GM23338 (cell line): ENCODE measurements at regions not wholly inside any gene's neighbourhood (a gene's known extent, or its start where the extent isn't known, plus 50 kb on each side); places are given as distances from the start of the nearest gene placed in this dataset.

Source experiments
- ATAC-seq: fragments of 200-7000 bp; cut with Tn5 transposase; 3 replicates; pipeline ENCODE4 v1.9.1; 2020
- DNase-seq: peaks from one replicate; pipeline ENCODE4 v3.0.0-alpha.2; 2015; ENCODE audit warnings: low spot score
- H2AFZ ChIP-seq: fragments of 200-600 bp; sonication (generic); 2 replicates; pipeline ENCODE4 v1.8.0; 2016; ENCODE audit warnings: antibody characterized with exemption, mild to moderate bottlenecking, moderate library complexity
- H3F3A ChIP-seq: fragments of 200-600 bp; sonication (generic); replicated peaks from 2 replicates; pipeline ENCODE4 v1.8.0; 2017; ENCODE audit warnings: antibody characterized with exemption, mixed run types, low read depth
- H3K27ac ChIP-seq: fragments of 200-600 bp; sonication (generic); 2 replicates; pipeline ENCODE4 v1.6.1; 2016; ENCODE audit warnings: low read depth
- H3K27me3 ChIP-seq: fragments of 200-600 bp; sonication (generic); 2 replicates; pipeline ENCODE4 v1.8.0; 2016; ENCODE audit warnings: mild to moderate bottlenecking, mixed run types, moderate library complexity; ENCODE audit not compliant: insufficient read depth
- H3K36me3 ChIP-seq: fragments of 200-600 bp; sonication (generic); 2 replicates; pipeline ENCODE4 v1.8.0; 2016; ENCODE audit warnings: mild to moderate bottlenecking; ENCODE audit not compliant: insufficient read depth
- H3K4me1 ChIP-seq: fragments of 200-600 bp; sonication (generic); 2 replicates; pipeline ENCODE4 v1.8.0; 2016; ENCODE audit warnings: mild to moderate bottlenecking, moderate library complexity; ENCODE audit not compliant: insufficient read depth
- H3K4me2 ChIP-seq: fragments of 200-600 bp; sonication (generic); 2 replicates; pipeline ENCODE4 v1.7.1; 2017; ENCODE audit warnings: mixed run types
- H3K4me3 ChIP-seq: fragments of 200-600 bp; sonication (generic); 2 replicates; pipeline ENCODE4 v1.6.1; 2016; ENCODE audit warnings: mixed run types
- H3K79me2 ChIP-seq: fragments of 200-600 bp; sonication (generic); replicated peaks from 2 replicates; pipeline ENCODE4 v1.8.0; 2017; ENCODE audit warnings: mild to moderate bottlenecking; ENCODE audit not compliant: insufficient read depth
- H3K9me2 ChIP-seq: fragments of 200-600 bp; sonication (generic); 2 replicates; pipeline ENCODE4 v1.8.0; 2017; ENCODE audit not compliant: insufficient read depth
- H4K20me1 ChIP-seq: fragments of 200-600 bp; sonication (generic); replicated peaks from 2 replicates; pipeline ENCODE4 v1.8.0; 2017; ENCODE audit warnings: mild to moderate bottlenecking; ENCODE audit not compliant: insufficient read depth
- H3K27ac Mint-ChIP-seq: 2 replicates; pipeline ENCODE4 v1.8.0; 2020; ENCODE audit warnings: inconsistent platforms, mild to moderate bottlenecking, moderate library complexity, mixed read lengths
- H3K27me3 Mint-ChIP-seq: 3 replicates; pipeline ENCODE4 v1.8.0; 2022; ENCODE audit warnings: low read depth, mild to moderate bottlenecking, moderate library complexity, mixed read lengths, inconsistent platforms; ENCODE audit not compliant: insufficient read depth, poor library complexity
- H3K36me3 Mint-ChIP-seq: 3 replicates; pipeline ENCODE4 v1.8.0; 2021; ENCODE audit warnings: low read depth, mild to moderate bottlenecking, inconsistent platforms, moderate library complexity, mixed read lengths
- H3K4me1 Mint-ChIP-seq: 3 replicates; pipeline ENCODE4 v1.8.0; 2020; ENCODE audit warnings: mild to moderate bottlenecking, inconsistent platforms, mixed read lengths
- H3K4me3 Mint-ChIP-seq: 3 replicates; pipeline ENCODE4 v1.8.0; 2021; ENCODE audit warnings: moderate library complexity, mild to moderate bottlenecking, inconsistent platforms, mixed read lengths
- H3K9me3 Mint-ChIP-seq: 3 replicates; pipeline ENCODE4 v1.8.0; 2020; ENCODE audit warnings: moderate library complexity, mild to moderate bottlenecking, inconsistent platforms, mixed read lengths
- CREB1 ChIP-seq: fragments of 250-450 bp; sonication (Bioruptor Pico); IDR thresholded peaks from 2 replicates; pipeline ENCODE4 v1.5.0; 2020; ENCODE audit warnings: low read depth, mild to moderate bottlenecking, moderate library complexity
- EZH2 ChIP-seq: fragments of 200-600 bp; sonication (generic); IDR thresholded peaks from one replicate; pipeline ENCODE4 v1.8.0; 2017; ENCODE audit warnings: antibody characterized with exemption, mild to moderate bottlenecking, low read depth; ENCODE audit not compliant: unreplicated experiment
- EZH2phosphoT487 ChIP-seq: fragments of 200-600 bp; sonication (generic); IDR thresholded peaks from one replicate; pipeline ENCODE4 v1.8.1; 2018; ENCODE audit warnings: antibody characterized with exemption; ENCODE audit not compliant: unreplicated experiment
- JUNB ChIP-seq: IDR thresholded peaks from one replicate; pipeline ENCODE4 v1.6.1; 2016; ENCODE audit warnings: antibody characterized with exemption; ENCODE audit not compliant: unreplicated experiment
- NANOG ChIP-seq: IDR thresholded peaks from 2 replicates; pipeline ENCODE4 v1.6.1; 2016; ENCODE audit warnings: antibody characterized with exemption, borderline replicate concordance
- POLR2AphosphoS5 ChIP-seq: IDR thresholded peaks from 2 replicates; pipeline ENCODE4 v1.6.1; 2016; ENCODE audit warnings: antibody characterized with exemption, low read depth
- STAT1 ChIP-seq: IDR thresholded peaks from one replicate; pipeline ENCODE4 v1.6.1; 2016; ENCODE audit warnings: antibody characterized with exemption; ENCODE audit not compliant: unreplicated experiment
- ZNF114 ChIP-seq: fragments of 250-450 bp; sonication (Bioruptor Pico); IDR thresholded peaks from 2 replicates; pipeline ENCODE4 v1.5.0; 2020; ENCODE audit warnings: mild to moderate bottlenecking, moderate library complexity
- ZNF331 ChIP-seq: fragments of 250-450 bp; sonication (Bioruptor Pico); IDR thresholded peaks from 2 replicates; pipeline ENCODE4 v1.5.0; 2020; ENCODE audit warnings: low read depth, mild to moderate bottlenecking, moderate library complexity
- TF ChIP-seq, protein P1 (sequence below), 2 experiments: fragments of 200-600 bp in 1 of 2; sonication (generic) in 1 of 2; conservative IDR thresholded peaks; 2 replicates each; pipeline versions ENCODE4 v1.5.1 to v1.6.1; 2016 to 2017; ENCODE audit warnings: antibody characterized with exemption in 2 of 2, low read depth in 2 of 2, mild to moderate bottlenecking in 2 of 2, moderate library complexity in 1 of 2
- TF ChIP-seq, protein P2 (sequence below): IDR thresholded peaks from 2 replicates; pipeline ENCODE4 v1.6.1; 2016; ENCODE audit warnings: antibody characterized with exemption
- TF ChIP-seq, protein P3 (sequence below): fragments of 250-450 bp; sonication (Bioruptor Pico); IDR thresholded peaks from 2 replicates; pipeline ENCODE4 v1.5.0; 2020; ENCODE audit warnings: mild to moderate bottlenecking, moderate library complexity
- TF ChIP-seq, protein P4 (sequence below): IDR thresholded peaks from one replicate; pipeline ENCODE4 v1.6.1; 2018; ENCODE audit warnings: antibody characterized with exemption; ENCODE audit not compliant: unreplicated experiment

DNA sequence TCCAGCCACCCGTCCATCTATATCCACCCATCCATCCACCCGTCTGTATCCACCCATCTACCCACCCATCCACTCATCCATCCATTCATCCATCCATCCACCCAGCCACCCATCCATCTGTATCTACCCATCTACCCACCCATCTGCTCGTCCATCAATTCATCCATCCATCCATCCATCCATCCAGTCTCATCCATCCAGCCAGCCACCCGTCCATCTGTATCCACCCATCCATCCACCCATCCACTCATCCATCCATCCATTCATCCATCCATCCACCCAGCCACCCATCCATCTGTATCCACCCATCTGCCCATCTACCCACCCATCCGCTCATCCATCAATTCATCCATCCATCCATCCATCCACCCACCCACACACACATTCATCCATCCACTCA, 73.2 kb downstream of the UNCX start:
- H3K27ac Mint-ChIP-seq, result no peak overlapping the region
- Histone ChIP-seq H4K20me1 (no peaks in the 10 kb centered on the region), H3K9me2 (peaks cover 10% of the 10 kb centered on the region; the same call in 1 of the 2 replicates), H3K27me3 (no peaks in the 10 kb centered on the region), H3K79me2 (no peaks in the 10 kb centered on the region), H3K4me1 (no peaks in the 10 kb centered on the region), H2AFZ (no peak overlapping the region), H3K36me3 (no peaks in the 10 kb centered on the region), H3F3A (no peaks in the 10 kb centered on the region), H3K4me2 (no peak overlapping the region), H3K4me3 (no peak overlapping the region), H3K27ac (no peak overlapping the region)
- H3K9me3 Mint-ChIP-seq, result peaks cover 11% of the 10 kb centered on the region; the same call in 2 of the 3 replicates
- TF ChIP-seq ZNF114 (no peak), STAT1 (no peak), CREB1 (CRISPR knock-in tag) (no peak), EZH2phosphoT487 (no peak), JUNB (no peak), ZNF331 (CRISPR knock-in tag) (no peak), POLR2AphosphoS5 (no peak), NANOG (no peak), EZH2 (no peak)
- TF ChIP-seq, protein P1, sequence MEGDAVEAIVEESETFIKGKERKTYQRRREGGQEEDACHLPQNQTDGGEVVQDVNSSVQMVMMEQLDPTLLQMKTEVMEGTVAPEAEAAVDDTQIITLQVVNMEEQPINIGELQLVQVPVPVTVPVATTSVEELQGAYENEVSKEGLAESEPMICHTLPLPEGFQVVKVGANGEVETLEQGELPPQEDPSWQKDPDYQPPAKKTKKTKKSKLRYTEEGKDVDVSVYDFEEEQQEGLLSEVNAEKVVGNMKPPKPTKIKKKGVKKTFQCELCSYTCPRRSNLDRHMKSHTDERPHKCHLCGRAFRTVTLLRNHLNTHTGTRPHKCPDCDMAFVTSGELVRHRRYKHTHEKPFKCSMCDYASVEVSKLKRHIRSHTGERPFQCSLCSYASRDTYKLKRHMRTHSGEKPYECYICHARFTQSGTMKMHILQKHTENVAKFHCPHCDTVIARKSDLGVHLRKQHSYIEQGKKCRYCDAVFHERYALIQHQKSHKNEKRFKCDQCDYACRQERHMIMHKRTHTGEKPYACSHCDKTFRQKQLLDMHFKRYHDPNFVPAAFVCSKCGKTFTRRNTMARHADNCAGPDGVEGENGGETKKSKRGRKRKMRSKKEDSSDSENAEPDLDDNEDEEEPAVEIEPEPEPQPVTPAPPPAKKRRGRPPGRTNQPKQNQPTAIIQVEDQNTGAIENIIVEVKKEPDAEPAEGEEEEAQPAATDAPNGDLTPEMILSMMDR (conservative IDR thresholded peaks at IDR 0.05; ENCODE audit: low read depth in 2 of 2), result no peak
- TF ChIP-seq, protein P2, sequence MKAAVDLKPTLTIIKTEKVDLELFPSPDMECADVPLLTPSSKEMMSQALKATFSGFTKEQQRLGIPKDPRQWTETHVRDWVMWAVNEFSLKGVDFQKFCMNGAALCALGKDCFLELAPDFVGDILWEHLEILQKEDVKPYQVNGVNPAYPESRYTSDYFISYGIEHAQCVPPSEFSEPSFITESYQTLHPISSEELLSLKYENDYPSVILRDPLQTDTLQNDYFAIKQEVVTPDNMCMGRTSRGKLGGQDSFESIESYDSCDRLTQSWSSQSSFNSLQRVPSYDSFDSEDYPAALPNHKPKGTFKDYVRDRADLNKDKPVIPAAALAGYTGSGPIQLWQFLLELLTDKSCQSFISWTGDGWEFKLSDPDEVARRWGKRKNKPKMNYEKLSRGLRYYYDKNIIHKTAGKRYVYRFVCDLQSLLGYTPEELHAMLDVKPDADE, result no peak
- TF ChIP-seq, protein P3, sequence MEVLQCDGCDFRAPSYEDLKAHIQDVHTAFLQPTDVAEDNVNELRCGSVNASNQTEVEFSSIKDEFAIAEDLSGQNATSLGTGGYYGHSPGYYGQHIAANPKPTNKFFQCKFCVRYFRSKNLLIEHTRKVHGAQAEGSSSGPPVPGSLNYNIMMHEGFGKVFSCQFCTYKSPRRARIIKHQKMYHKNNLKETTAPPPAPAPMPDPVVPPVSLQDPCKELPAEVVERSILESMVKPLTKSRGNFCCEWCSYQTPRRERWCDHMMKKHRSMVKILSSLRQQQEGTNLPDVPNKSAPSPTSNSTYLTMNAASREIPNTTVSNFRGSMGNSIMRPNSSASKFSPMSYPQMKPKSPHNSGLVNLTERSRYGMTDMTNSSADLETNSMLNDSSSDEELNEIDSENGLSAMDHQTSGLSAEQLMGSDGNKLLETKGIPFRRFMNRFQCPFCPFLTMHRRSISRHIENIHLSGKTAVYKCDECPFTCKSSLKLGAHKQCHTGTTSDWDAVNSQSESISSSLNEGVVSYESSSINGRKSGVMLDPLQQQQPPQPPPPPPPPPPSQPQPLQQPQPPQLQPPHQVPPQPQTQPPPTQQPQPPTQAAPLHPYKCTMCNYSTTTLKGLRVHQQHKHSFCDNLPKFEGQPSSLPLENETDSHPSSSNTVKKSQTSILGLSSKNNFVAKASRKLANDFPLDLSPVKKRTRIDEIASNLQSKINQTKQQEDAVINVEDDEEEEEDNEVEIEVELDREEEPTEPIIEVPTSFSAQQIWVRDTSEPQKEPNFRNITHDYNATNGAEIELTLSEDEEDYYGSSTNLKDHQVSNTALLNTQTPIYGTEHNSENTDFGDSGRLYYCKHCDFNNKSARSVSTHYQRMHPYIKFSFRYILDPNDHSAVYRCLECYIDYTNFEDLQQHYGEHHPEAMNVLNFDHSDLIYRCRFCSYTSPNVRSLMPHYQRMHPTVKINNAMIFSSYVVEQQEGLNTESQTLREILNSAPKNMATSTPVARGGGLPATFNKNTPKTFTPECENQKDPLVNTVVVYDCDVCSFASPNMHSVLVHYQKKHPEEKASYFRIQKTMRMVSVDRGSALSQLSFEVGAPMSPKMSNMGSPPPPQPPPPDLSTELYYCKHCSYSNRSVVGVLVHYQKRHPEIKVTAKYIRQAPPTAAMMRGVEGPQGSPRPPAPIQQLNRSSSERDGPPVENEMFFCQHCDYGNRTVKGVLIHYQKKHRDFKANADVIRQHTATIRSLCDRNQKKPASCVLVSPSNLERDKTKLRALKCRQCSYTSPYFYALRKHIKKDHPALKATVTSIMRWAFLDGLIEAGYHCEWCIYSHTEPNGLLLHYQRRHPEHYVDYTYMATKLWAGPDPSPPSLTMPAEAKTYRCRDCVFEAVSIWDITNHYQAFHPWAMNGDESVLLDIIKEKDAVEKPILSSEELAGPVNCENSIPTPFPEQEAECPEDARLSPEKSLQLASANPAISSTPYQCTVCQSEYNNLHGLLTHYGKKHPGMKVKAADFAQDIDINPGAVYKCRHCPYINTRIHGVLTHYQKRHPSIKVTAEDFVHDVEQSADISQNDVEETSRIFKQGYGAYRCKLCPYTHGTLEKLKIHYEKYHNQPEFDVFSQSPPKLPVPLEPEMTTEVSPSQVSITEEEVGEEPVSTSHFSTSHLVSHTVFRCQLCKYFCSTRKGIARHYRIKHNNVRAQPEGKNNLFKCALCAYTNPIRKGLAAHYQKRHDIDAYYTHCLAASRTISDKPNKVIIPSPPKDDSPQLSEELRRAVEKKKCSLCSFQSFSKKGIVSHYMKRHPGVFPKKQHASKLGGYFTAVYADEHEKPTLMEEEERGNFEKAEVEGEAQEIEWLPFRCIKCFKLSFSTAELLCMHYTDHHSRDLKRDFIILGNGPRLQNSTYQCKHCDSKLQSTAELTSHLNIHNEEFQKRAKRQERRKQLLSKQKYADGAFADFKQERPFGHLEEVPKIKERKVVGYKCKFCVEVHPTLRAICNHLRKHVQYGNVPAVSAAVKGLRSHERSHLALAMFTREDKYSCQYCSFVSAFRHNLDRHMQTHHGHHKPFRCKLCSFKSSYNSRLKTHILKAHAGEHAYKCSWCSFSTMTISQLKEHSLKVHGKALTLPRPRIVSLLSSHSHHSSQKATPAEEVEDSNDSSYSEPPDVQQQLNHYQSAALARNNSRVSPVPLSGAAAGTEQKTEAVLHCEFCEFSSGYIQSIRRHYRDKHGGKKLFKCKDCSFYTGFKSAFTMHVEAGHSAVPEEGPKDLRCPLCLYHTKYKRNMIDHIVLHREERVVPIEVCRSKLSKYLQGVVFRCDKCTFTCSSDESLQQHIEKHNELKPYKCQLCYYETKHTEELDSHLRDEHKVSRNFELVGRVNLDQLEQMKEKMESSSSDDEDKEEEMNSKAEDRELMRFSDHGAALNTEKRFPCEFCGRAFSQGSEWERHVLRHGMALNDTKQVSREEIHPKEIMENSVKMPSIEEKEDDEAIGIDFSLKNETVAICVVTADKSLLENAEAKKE, result no peak
- TF ChIP-seq, protein P4, sequence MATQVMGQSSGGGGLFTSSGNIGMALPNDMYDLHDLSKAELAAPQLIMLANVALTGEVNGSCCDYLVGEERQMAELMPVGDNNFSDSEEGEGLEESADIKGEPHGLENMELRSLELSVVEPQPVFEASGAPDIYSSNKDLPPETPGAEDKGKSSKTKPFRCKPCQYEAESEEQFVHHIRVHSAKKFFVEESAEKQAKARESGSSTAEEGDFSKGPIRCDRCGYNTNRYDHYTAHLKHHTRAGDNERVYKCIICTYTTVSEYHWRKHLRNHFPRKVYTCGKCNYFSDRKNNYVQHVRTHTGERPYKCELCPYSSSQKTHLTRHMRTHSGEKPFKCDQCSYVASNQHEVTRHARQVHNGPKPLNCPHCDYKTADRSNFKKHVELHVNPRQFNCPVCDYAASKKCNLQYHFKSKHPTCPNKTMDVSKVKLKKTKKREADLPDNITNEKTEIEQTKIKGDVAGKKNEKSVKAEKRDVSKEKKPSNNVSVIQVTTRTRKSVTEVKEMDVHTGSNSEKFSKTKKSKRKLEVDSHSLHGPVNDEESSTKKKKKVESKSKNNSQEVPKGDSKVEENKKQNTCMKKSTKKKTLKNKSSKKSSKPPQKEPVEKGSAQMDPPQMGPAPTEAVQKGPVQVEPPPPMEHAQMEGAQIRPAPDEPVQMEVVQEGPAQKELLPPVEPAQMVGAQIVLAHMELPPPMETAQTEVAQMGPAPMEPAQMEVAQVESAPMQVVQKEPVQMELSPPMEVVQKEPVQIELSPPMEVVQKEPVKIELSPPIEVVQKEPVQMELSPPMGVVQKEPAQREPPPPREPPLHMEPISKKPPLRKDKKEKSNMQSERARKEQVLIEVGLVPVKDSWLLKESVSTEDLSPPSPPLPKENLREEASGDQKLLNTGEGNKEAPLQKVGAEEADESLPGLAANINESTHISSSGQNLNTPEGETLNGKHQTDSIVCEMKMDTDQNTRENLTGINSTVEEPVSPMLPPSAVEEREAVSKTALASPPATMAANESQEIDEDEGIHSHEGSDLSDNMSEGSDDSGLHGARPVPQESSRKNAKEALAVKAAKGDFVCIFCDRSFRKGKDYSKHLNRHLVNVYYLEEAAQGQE, result no peak
- H3K36me3 Mint-ChIP-seq, result no peaks in the 10 kb centered on the region
- H3K4me3 Mint-ChIP-seq, result no peak overlapping the region
- no peak for ATAC-seq
- peaks cover 2% of the 10 kb centered on the region for H3K27me3 Mint-ChIP-seq
- DNase-seq, result no peak
- H3K4me1 Mint-ChIP-seq, result no peaks in the 10 kb centered on the region
